HCT116 (cell line): ENCODE measurements at regions not wholly inside any gene's neighbourhood (a gene's known extent, or its start where the extent isn't known, plus 50 kb on each side); places are given as distances from the start of the nearest gene placed in this dataset.
"Not testable (repeated sequence)": the region's sequence is repeated elsewhere in the genome, so short reads cannot be mapped to it uniquely, and the experiment has no call there.

Experiments
- ATAC-seq: fragments of 200-7000 bp; cut with Tn5 transposase; 2 replicates; pipeline ENCODE4 v1.9.1; 2020; ENCODE audit warnings: mild to moderate bottlenecking, moderate library complexity
- BruUV-seq: library from RNA; stranded (reverse); fragments of 400-500 nt; replicated peaks from 2 replicates; lab custom pipeline; 2021; lab: Mats Ljungman, UMichigan
- CTCF ChIA-PET: fragments of 300-600 bp; sonication (Branson Sonifier 250); formaldehyde crosslinking; loops from one replicate; lab custom pipeline; 2021; ENCODE audit warnings: antibody characterized with exemption; lab: Charles Lee
- POLR2A ChIA-PET: fragments of 300-600, 350-600 bp; sonication (Branson Sonifier 250); formaldehyde crosslinking; loops from one replicate; lab custom pipeline; 2021; ENCODE audit warnings: antibody characterized with exemption; lab: Charles Lee
- RAD21 ChIA-PET, 2 experiments: fragments of 300-600 bp; sonication (Branson Sonifier 250); formaldehyde crosslinking; loops; one replicate each; lab custom pipeline; 2023; ENCODE audit warnings: low total read pairs in 2 of 2; ENCODE audit not compliant: uncharacterized antibody in 2 of 2, unreplicated experiment in 2 of 2, low non-redundant PET in 1 of 2; lab: Charles Lee
- DNase-seq: peaks from one replicate; pipeline ENCODE4 v3.0.0-alpha.2; 2010; ENCODE audit warnings: low read depth, low spot score
- H2AFZ ChIP-seq: fragments of 200-600 bp; shearing (Covaris generic), sonication (generic); 2 replicates; pipeline ENCODE4 v1.6.1; 2017; ENCODE audit warnings: low read depth, mixed run types, mixed read lengths, antibody characterized with exemption, low read length; ENCODE audit not compliant: poor library complexity, severe bottlenecking
- H3K27ac ChIP-seq: 2 replicates; pipeline ENCODE4 v1.5.1; 2012; ENCODE audit warnings: low read depth, low read length
- H3K27me3 ChIP-seq: fragments of 200-600 bp; sonication (generic); 2 replicates; pipeline ENCODE4 v1.6.1; 2016; ENCODE audit warnings: mixed run types, low read length, mixed read lengths; ENCODE audit not compliant: insufficient read depth
- H3K36me3 ChIP-seq, 2 experiments: fragments of 200-500 bp in 1 of 2; fragments of 200-600 bp in 1 of 2; sonication (Bioruptor generic) in 1 of 2; sonication (generic) in 1 of 2; 2 replicates each; pipeline versions ENCODE4 v1.5.1 to v1.6.1; 2014 to 2016; ENCODE audit warnings: low read length in 2 of 2, inconsistent platforms in 1 of 2, mixed read lengths in 1 of 2, mixed run types in 1 of 2; ENCODE audit not compliant: insufficient read depth in 2 of 2, control insufficient read depth in 1 of 2
- H3K4me1 ChIP-seq, 2 experiments: fragments of 200-600 bp in 1 of 2; sonication (generic) in 1 of 2; 2 replicates each; pipeline versions ENCODE4 v1.5.1 to v1.6.1; 2012 to 2017; ENCODE audit warnings: low read length in 2 of 2, inconsistent platforms in 1 of 2, mild to moderate bottlenecking in 1 of 2, mixed read lengths in 1 of 2, mixed run types in 1 of 2, moderate library complexity in 1 of 2; ENCODE audit not compliant: insufficient read depth in 2 of 2, control insufficient read depth in 1 of 2
- H3K4me2 ChIP-seq: fragments of 200-600 bp; sonication (generic); 2 replicates; pipeline ENCODE4 v1.6.1; 2017; ENCODE audit warnings: mixed run types, low read length, mixed read lengths
- H3K4me3 ChIP-seq, 2 experiments: fragments of 200-600 bp in 1 of 2; sonication (generic) in 1 of 2; replicated peaks in 1 of 2; 2 replicates each; pipeline ENCODE4 v1.5.1; 2011 to 2016; ENCODE audit warnings: low read length in 2 of 2, control low read depth in 1 of 2, low read depth in 1 of 2, mild to moderate bottlenecking in 1 of 2, mixed read lengths in 1 of 2, mixed run types in 1 of 2
- H3K79me2 ChIP-seq: fragments of 200-600 bp; sonication (generic); 2 replicates; pipeline ENCODE4 v1.6.1; 2017; ENCODE audit warnings: mild to moderate bottlenecking, mixed run types, low read length, moderate library complexity, mixed read lengths; ENCODE audit not compliant: insufficient read depth
- H3K9ac ChIP-seq: fragments of 200-600 bp; sonication (generic); 2 replicates; pipeline ENCODE4 v1.6.1; 2016; ENCODE audit warnings: low read length, mixed read lengths
- H3K9me2 ChIP-seq: fragments of 200-600 bp; sonication (generic), shearing (Covaris generic); 2 replicates; pipeline ENCODE4 v1.6.1; 2017; ENCODE audit warnings: mixed run types, mild to moderate bottlenecking, moderate library complexity; ENCODE audit not compliant: insufficient read depth
- H3K9me3 ChIP-seq, 2 experiments: fragments of 200-500 bp in 1 of 2; fragments of 200-600 bp in 1 of 2; sonication (Bioruptor generic) in 1 of 2; sonication (generic) in 1 of 2; 2 replicates each; pipeline ENCODE4 v1.6.1; 2014 to 2017; ENCODE audit warnings: low read length in 2 of 2, mixed read lengths in 2 of 2, inconsistent platforms in 1 of 2, low read depth in 1 of 2, mild to moderate bottlenecking in 1 of 2, mixed run types in 1 of 2, moderate library complexity in 1 of 2; ENCODE audit not compliant: control insufficient read depth in 1 of 2, insufficient read depth in 1 of 2
- H4K20me1 ChIP-seq: fragments of 200-600 bp; sonication (generic), shearing (Covaris generic); 2 replicates; pipeline ENCODE4 v1.6.1; 2017; ENCODE audit warnings: mixed run types, mild to moderate bottlenecking, moderate library complexity; ENCODE audit not compliant: insufficient read depth
- intact Hi-C: fragments of 100-400 bp; cut with micrococcal nuclease; formaldehyde crosslinking; loops from 2 replicates; pipeline ENCODE4 v1.10.0; 2022

DNA sequence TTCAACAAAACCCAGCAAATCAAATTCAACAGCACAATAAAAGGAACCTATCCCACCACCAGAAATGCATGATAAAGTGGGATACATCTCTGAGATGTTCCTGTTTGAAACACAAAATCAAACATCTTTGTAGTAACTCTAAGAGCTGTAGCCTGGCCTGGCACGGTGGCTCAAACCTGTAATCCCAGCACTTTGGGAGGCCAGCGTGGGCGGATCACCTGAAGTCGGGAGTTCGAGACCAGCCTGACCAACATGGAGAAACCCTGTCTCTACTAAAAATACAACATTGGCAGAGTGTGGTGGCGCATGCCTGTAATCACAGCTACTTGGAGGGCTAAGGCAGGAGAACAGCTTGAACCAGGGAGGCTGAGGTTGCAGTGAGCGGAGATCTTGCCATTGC is 202.8 kb upstream of the POTEB2 start:
- ATAC-seq, H3K9me3 ChIP-seq, DNase-seq, H3K4me2 ChIP-seq, POLR2A ChIA-PET, H2AFZ ChIP-seq, H3K27me3 ChIP-seq, H4K20me1 ChIP-seq, H3K4me3 ChIP-seq, RAD21 ChIA-PET, BruUV-seq, H3K9me2 ChIP-seq, H3K27ac ChIP-seq, H3K9ac ChIP-seq, CTCF ChIA-PET, H3K36me3 ChIP-seq, H3K79me2 ChIP-seq, H3K4me1 ChIP-seq, intact Hi-C loops: not testable (repeated sequence)

DNA sequence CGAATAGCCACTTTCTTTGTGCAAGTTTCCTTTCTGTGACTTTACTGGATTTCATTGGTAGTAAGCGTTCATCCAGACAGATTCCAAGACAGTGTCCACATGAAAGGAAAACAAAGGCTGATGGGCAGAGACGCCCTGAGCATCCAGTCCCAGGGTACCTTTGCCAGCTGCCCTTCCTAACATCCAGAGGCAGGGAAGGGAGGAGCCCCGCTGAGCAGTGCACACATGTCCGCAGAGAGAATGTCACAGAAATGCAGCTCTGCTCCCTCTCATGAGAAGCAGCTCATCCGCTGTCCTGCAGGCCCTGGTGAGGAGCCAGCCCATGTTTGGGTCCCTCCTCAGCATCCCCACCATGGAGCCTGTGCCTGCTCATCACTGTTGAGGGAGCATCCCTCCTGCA is 197.4 kb upstream of the POTEB2 start:
- intact Hi-C loops, H3K9me2 ChIP-seq, DNase-seq, H3K4me2 ChIP-seq, H3K27me3 ChIP-seq, H3K36me3 ChIP-seq, H2AFZ ChIP-seq, H3K9me3 ChIP-seq, H3K79me2 ChIP-seq, H3K27ac ChIP-seq, BruUV-seq, H3K4me3 ChIP-seq, ATAC-seq, H3K4me1 ChIP-seq, RAD21 ChIA-PET, H3K9ac ChIP-seq, POLR2A ChIA-PET, H4K20me1 ChIP-seq, CTCF ChIA-PET: not testable (repeated sequence)

DNA sequence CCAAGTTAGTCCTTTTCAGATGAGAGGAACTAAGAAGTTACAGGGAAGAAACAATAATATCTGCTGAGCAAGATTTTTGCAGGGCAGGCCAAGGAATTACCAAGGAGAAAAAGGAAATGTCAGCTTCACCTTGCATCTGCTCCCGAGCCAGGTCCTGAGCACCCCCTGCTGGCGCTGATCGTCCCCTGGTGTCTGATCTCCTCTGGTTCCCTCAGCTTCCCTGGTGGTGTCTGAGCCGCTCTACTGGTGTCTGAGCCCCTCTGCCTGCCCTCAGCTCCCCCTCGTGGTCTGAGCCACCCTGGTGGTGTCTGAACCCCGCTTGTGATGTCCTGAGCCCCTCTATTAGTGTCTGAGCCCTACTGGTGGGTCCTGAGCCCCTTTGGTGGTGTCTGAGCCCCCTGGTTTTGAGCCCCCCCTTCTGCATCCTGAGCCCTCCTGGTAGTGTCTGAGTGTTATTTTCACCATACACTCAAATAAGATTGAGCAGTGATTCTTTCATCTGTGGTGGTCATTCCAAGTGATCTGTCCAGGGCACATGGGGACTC is 196.6 kb upstream of the POTEB2 start:
- H2AFZ ChIP-seq, DNase-seq, H4K20me1 ChIP-seq, intact Hi-C loops, H3K9me2 ChIP-seq, ATAC-seq, POLR2A ChIA-PET, H3K9ac ChIP-seq, CTCF ChIA-PET, H3K9me3 ChIP-seq, H3K4me2 ChIP-seq, BruUV-seq, H3K4me3 ChIP-seq, H3K79me2 ChIP-seq, H3K27ac ChIP-seq, H3K4me1 ChIP-seq, H3K36me3 ChIP-seq, H3K27me3 ChIP-seq, RAD21 ChIA-PET: not testable (repeated sequence)

DNA sequence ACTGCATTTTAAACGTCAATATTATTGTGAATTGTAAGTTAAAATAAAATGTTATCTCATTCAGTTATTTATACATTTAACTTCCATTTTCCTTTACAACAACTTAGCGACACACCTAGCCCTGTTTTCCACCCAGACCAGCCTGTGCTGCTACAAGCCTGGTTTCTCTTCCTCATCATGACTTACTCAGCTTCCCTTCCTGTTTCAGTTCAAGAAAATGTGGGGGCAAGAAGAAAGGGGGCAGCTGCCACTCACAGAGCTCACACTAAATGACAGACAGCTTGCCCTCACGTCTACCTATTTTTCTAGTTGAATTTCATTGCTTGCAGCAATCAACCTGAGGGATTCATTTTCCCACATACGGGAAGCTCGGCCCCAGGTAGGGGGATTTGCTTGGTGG is 185.8 kb upstream of the POTEB2 start:
- H3K27ac ChIP-seq, H3K4me1 ChIP-seq, CTCF ChIA-PET, H3K36me3 ChIP-seq, RAD21 ChIA-PET, BruUV-seq, H3K79me2 ChIP-seq, H3K27me3 ChIP-seq, intact Hi-C loops, H3K4me2 ChIP-seq, H3K4me3 ChIP-seq, H3K9ac ChIP-seq, ATAC-seq, DNase-seq, H4K20me1 ChIP-seq, H3K9me3 ChIP-seq, H2AFZ ChIP-seq, POLR2A ChIA-PET, H3K9me2 ChIP-seq: not testable (repeated sequence)
